Left ventricle myocardium inferior (tissue), 1 donor: ENCODE measurements at regions not wholly inside any gene's neighbourhood (a gene's known extent, or its start where the extent isn't known, plus 50 kb on each side); places are given as distances from the start of the nearest gene placed in this dataset.
A peak's percentile ranks its signal among the peaks of the same experiment; 100 is the strongest.

Source experiments
- DNase-seq: peaks from one replicate; pipeline ENCODE4 v3.0.0-alpha.2; 2020
- H3K27ac ChIP-seq: fragments of 200-600 bp; replicated peaks from 2 replicates; pipeline ENCODE4 v1.8.0; 2021
- H3K27me3 ChIP-seq: fragments of 200-600 bp; 2 replicates; pipeline ENCODE4 v1.8.0; 2021; ENCODE audit warnings: low read depth
- H3K36me3 ChIP-seq: fragments of 200-600 bp; 2 replicates; pipeline ENCODE4 v1.8.0; 2021
- H3K4me1 ChIP-seq: fragments of 200-600 bp; 2 replicates; pipeline ENCODE4 v1.8.0; 2021
- H3K4me3 ChIP-seq: fragments of 200-600 bp; 2 replicates; pipeline ENCODE4 v1.8.0; 2021; ENCODE audit warnings: mild to moderate bottlenecking, moderate library complexity
- H3K9me3 ChIP-seq: fragments of 200-600 bp; replicated peaks from 2 replicates; pipeline ENCODE4 v1.8.0; 2021
- CTCF ChIP-seq: fragments of 200-600 bp; IDR thresholded peaks from 2 replicates; pipeline ENCODE4 v1.8.0; 2021; ENCODE audit warnings: antibody characterized with exemption, mild to moderate bottlenecking, borderline replicate concordance
- intact Hi-C: fragments of 100-400 bp; cut with micrococcal nuclease; formaldehyde crosslinking; loops from one replicate; pipeline ENCODE4 v1.11.0; 2022
- donor health status: DM: no; HTN: yes; CAD: no; lungs with severe emphysema.

GRCh38 chr13:40480012-40480914 is 186.2 kb downstream of the FOXO1 start:
- no peak for DNase-seq
- no peaks in the 10 kb centered on the region for H3K36me3 ChIP-seq
- no peak overlapping the region for H3K4me3 ChIP-seq
- intact Hi-C loops, result no loop called here
- peaks cover 73% of the 10 kb centered on the region for H3K4me1 ChIP-seq
- H3K27me3 ChIP-seq, result no peaks in the 10 kb centered on the region
- H3K27ac ChIP-seq, result peak overlapping the region; percentile 80
- no peaks in the 10 kb centered on the region for H3K9me3 ChIP-seq
- no peak for TF ChIP-seq CTCF

GRCh38 chr13:40480915-40481516 is 185.4 kb downstream of the FOXO1 start:
- no peak overlapping the region for H3K27ac ChIP-seq
- DNase-seq, result no peak
- no peaks in the 10 kb centered on the region for H3K36me3 ChIP-seq
- peaks cover 70% of the 10 kb centered on the region for H3K4me1 ChIP-seq
- H3K4me3 ChIP-seq, result no peak overlapping the region
- H3K9me3 ChIP-seq, result no peaks in the 10 kb centered on the region
- TF ChIP-seq CTCF, result no peak
- no peaks in the 10 kb centered on the region for H3K27me3 ChIP-seq
- intact Hi-C loops, result no loop called here

GRCh38 chr13:40483601-40484000 is 182.8 kb downstream of the FOXO1 start:
- peak; percentile 60 for DNase-seq
- H3K4me1 ChIP-seq, result peaks cover 45% of the 10 kb centered on the region
- no peaks in the 10 kb centered on the region for H3K27me3 ChIP-seq
- no peaks in the 10 kb centered on the region for H3K36me3 ChIP-seq
- intact Hi-C loops, result no loop called here
- H3K27ac ChIP-seq, result no peak overlapping the region
- TF ChIP-seq CTCF, result no peak
- H3K4me3 ChIP-seq, result no peak overlapping the region
- no peaks in the 10 kb centered on the region for H3K9me3 ChIP-seq

- H3K27ac ChIP-seq, result no peak overlapping the region
- no peaks in the 10 kb centered on the region for H3K9me3 ChIP-seq
- H3K4me3 ChIP-seq, result no peak overlapping the region
- intact Hi-C loops, result no loop called here
- H3K36me3 ChIP-seq, result no peaks in the 10 kb centered on the region
- DNase-seq, result no peak
- TF ChIP-seq CTCF, result no peak
- no peaks in the 10 kb centered on the region for H3K27me3 ChIP-seq
- peaks cover 38% of the 10 kb centered on the region for H3K4me1 ChIP-seq
Observed at GRCh38 chr13:40484101-40484800, 182.2 kb downstream of the FOXO1 start.

GRCh38 chr13:40484974-40485373 is 181.5 kb downstream of the FOXO1 start:
- H3K4me1 ChIP-seq, result peaks cover 31% of the 10 kb centered on the region
- no peaks in the 10 kb centered on the region for H3K9me3 ChIP-seq
- no peaks in the 10 kb centered on the region for H3K36me3 ChIP-seq
- no peak for DNase-seq
- TF ChIP-seq CTCF, result no peak
- no peaks in the 10 kb centered on the region for H3K27me3 ChIP-seq
- no peak overlapping the region for H3K27ac ChIP-seq
- intact Hi-C loops, result no loop called here
- no peak overlapping the region for H3K4me3 ChIP-seq
